Dendritic cell treated with granulocyte-macrophage colony-stimulating factor and Interleukin-4, amounts not matched to agents 40 ng/mL and 50 ng/mL, for 4 days (primary cell): ENCODE measurements at regions not wholly inside any gene's neighbourhood (a gene's known extent, or its start where the extent isn't known, plus 50 kb on each side); places are given as distances from the start of the nearest gene placed in this dataset.
"Not testable (repeated sequence)": the region's sequence is repeated elsewhere in the genome, so short reads cannot be mapped to it uniquely, and the experiment has no call there.

Experiments used
- H3K27ac Mint-ChIP-seq: one replicate; pipeline ENCODE4 v1.8.0; 2022; ENCODE audit warnings: mild to moderate bottlenecking, mixed read lengths
- H3K27me3 Mint-ChIP-seq: one replicate; pipeline ENCODE4 v1.8.0; 2022; ENCODE audit warnings: mild to moderate bottlenecking, mixed read lengths
- H3K36me3 Mint-ChIP-seq: one replicate; pipeline ENCODE4 v1.8.0; 2022; ENCODE audit warnings: low read depth, mixed read lengths
- H3K4me1 Mint-ChIP-seq: one replicate; pipeline ENCODE4 v1.8.0; 2022; ENCODE audit warnings: low read depth, mixed read lengths
- H3K4me3 Mint-ChIP-seq: one replicate; pipeline ENCODE4 v1.8.0; 2022; ENCODE audit warnings: mild to moderate bottlenecking, moderate library complexity, mixed read lengths
- H3K9me3 Mint-ChIP-seq: one replicate; pipeline ENCODE4 v1.8.0; 2022; ENCODE audit warnings: mixed read lengths
- intact Hi-C: fragments of 100-400 bp; cut with micrococcal nuclease; formaldehyde crosslinking; loops from one replicate; pipeline ENCODE4 v1.15.0; 2022

DNA sequence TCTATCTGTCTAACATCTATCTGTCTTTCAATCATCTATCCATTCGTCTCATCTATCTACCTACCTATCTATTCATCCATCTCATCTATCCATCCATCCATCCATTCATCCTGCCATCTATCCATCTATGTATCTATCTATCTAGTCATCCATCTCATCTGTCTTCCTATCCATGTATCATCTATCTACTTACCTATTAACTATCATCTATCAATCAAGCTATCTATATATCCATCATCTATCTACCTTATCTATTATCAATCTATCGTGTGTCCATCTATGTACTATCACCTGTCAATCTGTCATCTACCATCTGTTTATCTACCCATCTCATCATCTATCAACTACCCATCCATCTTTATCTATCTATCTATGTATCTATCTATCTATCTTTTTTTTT, 217.7 kb downstream of the CRLF2 start:
- Mint-ChIP-seq H3K4me3 (no peak overlapping the region), H3K9me3 (no peaks in the 10 kb centered on the region), H3K36me3 (no peaks in the 10 kb centered on the region), H3K27me3 (no peaks in the 10 kb centered on the region), H3K27ac (no peak overlapping the region), H3K4me1 (no peaks in the 10 kb centered on the region)
- intact Hi-C loops: no loop called here

DNA sequence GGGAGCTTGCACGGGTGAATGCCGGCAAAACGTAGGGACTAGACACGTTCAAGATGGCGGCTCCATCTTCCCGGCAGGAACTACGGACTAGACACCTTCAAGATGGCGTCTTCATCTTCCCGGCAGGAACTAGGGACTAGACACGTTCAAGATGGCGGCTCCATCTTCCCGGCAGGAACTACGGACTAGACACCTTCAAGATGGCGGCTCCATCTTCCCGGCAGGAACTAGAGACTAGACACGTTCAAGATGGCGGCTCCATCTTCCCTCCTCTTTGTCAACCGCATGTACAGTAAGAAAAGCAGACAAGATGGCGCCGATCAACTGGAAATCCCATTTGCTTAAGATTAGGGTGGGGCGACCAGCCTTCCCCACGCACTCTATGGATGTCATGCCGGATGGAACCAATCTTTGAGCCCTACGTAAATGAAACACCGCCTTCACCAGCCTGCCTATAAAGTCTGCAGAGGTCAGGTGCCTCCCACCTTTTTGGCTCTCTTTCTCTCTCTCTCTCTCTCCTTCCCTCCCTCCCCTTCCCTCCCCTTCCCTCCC, 222.4 kb downstream of the CRLF2 start:
- no peak overlapping the region for H3K4me3 Mint-ChIP-seq
- H3K9me3 Mint-ChIP-seq: no peaks in the 10 kb centered on the region
- H3K27me3 Mint-ChIP-seq: no peaks in the 10 kb centered on the region
- H3K27ac Mint-ChIP-seq: no peak overlapping the region
- no peaks in the 10 kb centered on the region for H3K36me3 Mint-ChIP-seq
- no peaks in the 10 kb centered on the region for H3K4me1 Mint-ChIP-seq
- intact Hi-C loops: no loop called here

DNA sequence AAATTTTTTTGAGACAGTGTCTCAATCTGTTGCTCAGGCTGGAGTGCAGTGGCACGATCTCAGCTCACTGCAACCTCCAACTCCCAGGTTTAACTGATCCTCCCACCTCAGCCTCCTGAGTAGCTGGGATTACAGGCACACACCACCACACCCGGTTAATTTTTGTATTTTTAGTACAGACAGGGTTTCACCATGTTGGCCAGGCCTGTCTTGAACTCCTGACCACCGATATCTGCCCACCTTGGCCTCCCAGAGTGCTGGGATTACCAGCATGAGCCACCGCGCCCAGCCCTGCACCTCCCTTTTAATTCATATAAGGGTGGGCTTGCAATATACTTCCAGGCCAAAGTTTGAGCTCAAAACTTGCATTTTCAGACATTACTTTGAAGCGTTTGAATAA, 223.9 kb downstream of the CRLF2 start:
- H3K4me3 Mint-ChIP-seq, intact Hi-C loops, H3K27ac Mint-ChIP-seq, H3K4me1 Mint-ChIP-seq, H3K36me3 Mint-ChIP-seq, H3K9me3 Mint-ChIP-seq, H3K27me3 Mint-ChIP-seq: not testable (repeated sequence)

DNA sequence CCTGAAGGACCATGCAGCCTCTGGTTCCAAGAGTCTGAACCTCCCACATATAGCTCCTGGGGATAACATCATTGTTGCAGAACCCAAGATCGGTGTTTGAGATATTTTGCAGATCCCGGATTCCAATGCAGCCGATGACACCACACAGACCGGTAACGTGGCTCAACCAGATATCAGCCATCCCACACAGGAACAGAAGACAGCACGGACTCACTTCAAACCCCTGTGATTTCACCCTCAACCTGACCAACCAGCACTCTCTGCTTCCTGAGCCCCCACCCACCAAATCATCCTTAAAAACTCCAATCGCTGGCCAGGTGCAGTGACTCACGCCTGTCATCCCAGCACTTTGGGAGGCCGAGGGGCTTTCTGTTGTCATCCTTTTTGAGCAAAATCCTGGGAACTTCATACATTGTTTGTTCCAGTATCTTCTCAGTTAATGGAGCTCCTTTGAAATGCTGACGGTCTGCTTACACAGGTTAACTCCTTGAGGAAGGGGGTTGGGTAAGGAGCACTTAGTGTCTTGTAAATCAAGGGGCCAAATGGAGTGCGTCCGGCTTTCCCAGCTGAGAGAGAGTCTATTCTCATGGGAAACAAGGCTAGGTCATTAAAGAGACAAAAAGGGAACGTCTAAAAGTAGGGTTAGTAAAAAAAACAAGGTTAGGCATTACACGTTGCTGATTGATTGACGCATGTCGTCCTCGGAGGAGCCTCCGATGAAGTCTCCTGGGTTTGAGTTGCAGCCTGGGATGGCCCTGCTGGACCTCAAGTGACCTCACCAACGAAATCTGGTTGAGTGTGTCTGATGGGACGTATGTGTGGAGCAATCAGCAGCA, 230.4 kb downstream of the CRLF2 start:
- no peaks in the 10 kb centered on the region for H3K36me3 Mint-ChIP-seq
- H3K9me3 Mint-ChIP-seq: no peaks in the 10 kb centered on the region
- no peaks in the 10 kb centered on the region for H3K4me1 Mint-ChIP-seq
- H3K27me3 Mint-ChIP-seq: peaks cover 47% of the 10 kb centered on the region
- H3K4me3 Mint-ChIP-seq: no peak overlapping the region
- no peak overlapping the region for H3K27ac Mint-ChIP-seq
- intact Hi-C loops: no loop called here

DNA sequence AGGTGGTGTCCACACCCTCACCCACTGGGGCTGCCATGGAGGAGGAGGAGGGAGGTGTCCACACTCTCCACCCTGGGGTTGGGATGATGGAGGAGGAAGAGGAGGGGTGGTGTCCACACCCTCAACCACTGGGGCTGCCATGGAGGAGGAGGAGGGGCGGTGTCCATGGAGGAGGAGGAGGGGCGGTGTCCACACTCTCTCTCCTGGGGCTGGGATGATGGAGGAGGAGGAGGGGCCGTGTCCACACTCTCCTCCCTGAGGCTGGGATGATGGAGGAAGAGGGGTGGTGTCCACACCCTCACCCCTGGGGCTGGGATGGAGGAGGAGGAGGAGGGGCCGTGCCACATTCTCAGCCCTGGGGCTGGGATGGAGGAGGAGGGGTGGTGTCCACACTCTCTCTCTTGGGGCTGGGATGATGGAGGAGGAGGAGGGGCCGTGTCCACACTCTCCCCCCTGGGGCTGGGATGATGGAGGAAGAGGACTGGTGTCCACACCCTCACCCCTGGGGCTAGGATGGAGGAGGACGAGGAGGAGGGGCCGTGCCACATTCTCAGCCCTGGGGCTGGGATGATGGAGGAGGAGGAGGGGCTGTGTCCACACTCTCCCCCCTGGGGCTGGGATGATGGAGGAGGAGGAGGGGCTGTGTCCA, 231.7 kb downstream of the CRLF2 start:
- H3K4me3 Mint-ChIP-seq: no peak overlapping the region
- peaks cover 47% of the 10 kb centered on the region for H3K27me3 Mint-ChIP-seq
- no peaks in the 10 kb centered on the region for H3K4me1 Mint-ChIP-seq
- intact Hi-C loops: no loop called here
- H3K36me3 Mint-ChIP-seq: no peaks in the 10 kb centered on the region
- H3K9me3 Mint-ChIP-seq: no peaks in the 10 kb centered on the region
- H3K27ac Mint-ChIP-seq: no peak overlapping the region

DNA sequence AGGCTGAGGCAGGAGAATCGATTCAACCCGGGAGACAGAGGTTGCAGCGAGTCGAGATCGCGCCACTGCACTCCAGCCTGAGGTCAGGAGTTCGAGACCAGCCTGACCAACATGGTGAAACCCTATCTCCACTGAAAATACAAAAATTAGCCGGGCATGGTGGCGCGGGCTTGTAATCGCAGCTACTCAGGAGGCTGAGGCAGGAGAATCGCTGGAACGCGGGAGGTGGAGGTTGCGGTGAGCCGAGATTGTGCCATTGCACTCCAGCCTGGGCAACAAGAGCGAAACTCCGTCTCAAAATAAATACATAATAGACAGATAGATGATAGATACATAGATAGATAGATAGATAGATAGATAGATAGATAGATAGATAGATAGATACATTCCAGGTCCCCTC, 233.3 kb downstream of the CRLF2 start:
- H3K27me3 Mint-ChIP-seq: peaks cover 46% of the 10 kb centered on the region
- H3K27ac Mint-ChIP-seq, H3K4me1 Mint-ChIP-seq, H3K4me3 Mint-ChIP-seq, H3K9me3 Mint-ChIP-seq, intact Hi-C loops, H3K36me3 Mint-ChIP-seq: not testable (repeated sequence)

DNA sequence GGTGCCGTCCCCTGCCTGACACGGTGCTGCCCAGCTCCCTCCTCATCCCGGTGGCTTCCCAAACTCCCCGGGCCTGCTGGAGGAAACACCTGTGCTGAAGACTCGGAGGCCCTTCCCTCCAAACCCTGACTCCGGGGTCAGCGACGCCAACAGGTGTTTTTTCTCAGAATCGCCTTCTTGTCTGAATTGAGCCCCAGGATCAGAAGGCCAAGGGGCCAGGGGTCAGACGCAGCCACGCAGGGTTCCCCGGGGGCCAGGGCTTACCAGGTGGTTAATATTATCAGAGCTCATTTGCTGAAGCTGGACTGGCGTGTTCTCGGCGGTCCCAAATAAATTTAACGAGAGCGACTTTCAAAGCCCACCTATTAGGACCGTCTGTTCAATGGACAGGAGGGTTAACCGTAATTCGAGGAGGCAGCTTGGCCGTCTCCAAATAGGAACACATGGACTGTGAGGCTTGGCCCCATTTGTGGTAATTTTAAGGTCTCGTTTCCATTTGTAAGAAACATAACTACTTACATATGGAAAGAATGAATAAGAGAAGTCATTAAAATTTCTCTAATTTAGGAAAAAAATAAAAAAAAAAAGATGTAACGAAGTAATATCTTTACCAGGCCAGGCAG, 239.3 kb downstream of the CRLF2 start:
- H3K4me1 Mint-ChIP-seq: no peaks in the 10 kb centered on the region
- peaks cover 1% of the 10 kb centered on the region for H3K27me3 Mint-ChIP-seq
- H3K36me3 Mint-ChIP-seq: no peaks in the 10 kb centered on the region
- H3K9me3 Mint-ChIP-seq: no peaks in the 10 kb centered on the region
- H3K4me3 Mint-ChIP-seq: no peak overlapping the region
- H3K27ac Mint-ChIP-seq: no peak overlapping the region
- intact Hi-C loops: no loop called here

DNA sequence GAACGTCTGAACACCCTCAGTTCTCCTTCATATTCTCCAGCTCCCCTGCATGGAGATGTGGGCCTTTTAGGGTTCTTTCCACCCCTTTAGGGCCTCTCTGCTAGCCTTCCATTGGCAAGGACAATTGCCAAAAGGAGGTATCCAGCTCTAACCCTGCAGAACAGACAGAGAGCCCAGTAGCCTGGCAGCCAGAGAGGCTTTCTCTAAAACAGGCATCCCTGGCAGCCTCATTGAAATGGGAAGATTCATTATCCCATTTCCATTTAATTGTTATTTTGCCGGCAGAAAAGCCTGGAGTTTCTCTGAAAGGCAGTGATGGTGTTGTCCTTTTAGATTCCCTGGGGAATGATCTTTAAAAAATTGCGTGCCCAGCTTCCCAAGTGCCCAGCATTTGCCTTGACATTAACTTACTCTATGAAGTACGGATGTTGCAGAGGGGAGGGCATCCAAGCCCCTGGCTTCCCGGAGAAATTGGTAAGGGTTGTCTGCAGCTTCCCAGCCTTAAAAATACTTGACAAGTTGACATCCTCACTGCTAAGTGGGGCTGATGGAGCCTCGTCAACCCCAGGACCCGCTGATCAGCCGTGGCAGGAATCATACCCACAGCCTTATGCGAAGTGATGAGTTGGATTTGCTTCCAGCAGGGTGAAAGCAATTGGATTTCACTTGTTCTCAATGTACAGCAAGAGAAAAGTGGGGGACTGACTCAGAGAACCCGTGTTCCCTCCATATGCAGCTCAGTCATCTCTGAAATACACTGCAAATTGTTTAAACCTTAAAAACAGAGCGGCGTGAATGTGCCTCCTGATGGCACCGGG, 244.1 kb downstream of the CRLF2 start:
- intact Hi-C loops: no loop called here
- Mint-ChIP-seq H3K4me3 (no peak overlapping the region), H3K36me3 (no peaks in the 10 kb centered on the region), H3K9me3 (no peaks in the 10 kb centered on the region), H3K4me1 (no peaks in the 10 kb centered on the region), H3K27me3 (peaks cover 6% of the 10 kb centered on the region), H3K27ac (no peak overlapping the region)

DNA sequence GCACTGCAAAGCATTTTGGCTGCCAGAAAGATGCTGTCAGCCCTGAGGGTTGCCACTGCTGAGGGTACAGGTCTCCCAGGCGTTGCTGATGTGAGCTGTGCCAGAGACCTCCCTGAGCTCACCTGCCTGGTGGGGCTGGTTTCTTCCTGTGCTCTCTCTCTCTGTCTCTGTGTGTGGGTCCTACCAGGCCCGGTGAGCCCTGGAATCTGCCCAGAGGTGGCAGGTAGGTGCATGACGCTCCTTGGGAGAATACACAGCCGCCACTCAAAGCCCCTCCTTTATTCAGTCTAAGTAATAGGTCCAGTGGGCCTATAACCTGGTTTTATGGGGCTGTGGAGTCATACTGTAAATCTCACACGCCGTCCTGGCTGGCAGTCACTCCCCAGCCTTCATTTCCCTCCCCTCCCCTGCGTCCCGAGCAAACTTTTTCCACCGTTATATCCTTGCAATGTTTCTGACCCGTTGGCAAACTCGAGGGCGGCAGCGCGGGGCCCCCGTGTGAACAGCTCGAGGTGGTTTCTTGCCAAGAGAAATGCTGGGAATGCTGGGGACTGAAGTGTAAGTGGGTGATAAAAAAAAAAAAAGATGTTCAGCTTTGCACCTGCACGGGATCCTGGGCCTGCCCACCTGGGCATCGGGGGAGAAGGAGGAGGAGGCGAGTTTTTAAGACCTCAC, 245.9 kb downstream of the CRLF2 start:
- H3K27me3 Mint-ChIP-seq: peaks cover 8% of the 10 kb centered on the region
- H3K4me1 Mint-ChIP-seq: no peaks in the 10 kb centered on the region
- no peaks in the 10 kb centered on the region for H3K9me3 Mint-ChIP-seq
- H3K36me3 Mint-ChIP-seq: no peaks in the 10 kb centered on the region
- H3K4me3 Mint-ChIP-seq: no peak overlapping the region
- intact Hi-C loops: no loop called here
- no peak overlapping the region for H3K27ac Mint-ChIP-seq

DNA sequence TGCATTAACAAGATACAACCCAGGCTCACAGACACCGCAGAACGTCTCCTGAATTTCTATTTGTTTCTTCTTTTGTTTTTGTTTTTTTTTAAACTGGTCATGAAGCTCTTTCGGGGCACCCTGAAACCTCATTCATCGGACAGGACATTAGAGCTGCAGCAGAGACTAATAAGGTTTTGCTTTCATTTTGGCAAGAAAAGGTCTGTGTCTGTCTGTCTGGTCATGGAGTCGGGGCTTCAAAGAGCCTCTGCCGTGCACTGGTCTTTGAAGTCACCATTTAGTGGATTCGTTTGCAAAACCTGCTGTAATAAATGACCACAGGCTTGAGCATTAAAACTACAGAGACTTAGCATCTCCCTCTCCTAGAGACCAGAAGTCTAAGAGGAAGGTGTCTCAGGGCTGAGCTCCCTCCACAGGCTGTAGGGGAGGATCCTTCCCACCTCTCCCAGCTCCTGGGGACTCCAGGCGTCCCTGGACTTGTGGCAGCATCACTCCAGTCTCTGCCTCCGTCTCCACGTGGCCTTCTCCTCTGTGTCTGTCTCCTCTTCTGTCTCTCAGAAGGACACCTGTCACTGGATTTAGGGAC, 247.5 kb downstream of the CRLF2 start:
- Mint-ChIP-seq H3K9me3 (no peaks in the 10 kb centered on the region), H3K4me3 (no peak overlapping the region), H3K4me1 (no peaks in the 10 kb centered on the region), H3K36me3 (no peaks in the 10 kb centered on the region), H3K27ac (no peak overlapping the region), H3K27me3 (peaks cover 12% of the 10 kb centered on the region)
- intact Hi-C loops: no loop called here

DNA sequence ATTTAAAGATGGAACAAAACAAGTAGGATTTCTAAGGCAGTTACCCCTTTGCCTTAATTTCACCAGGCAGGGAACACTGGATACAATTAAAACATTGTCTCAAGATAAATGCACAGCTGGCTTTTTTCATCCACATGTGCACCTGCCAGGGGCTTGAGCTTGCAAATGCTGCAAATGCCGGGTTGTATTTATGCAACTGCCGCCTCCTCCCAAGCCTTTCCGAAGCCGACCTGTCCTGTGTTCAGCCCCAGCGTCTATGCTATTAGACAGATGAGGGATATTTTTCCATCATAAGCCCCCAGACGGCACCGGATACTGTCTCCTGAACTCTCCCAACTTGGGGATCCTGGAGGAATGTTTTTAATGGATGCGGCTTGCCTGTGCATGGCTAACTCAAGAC, 251.6 kb downstream of the CRLF2 start:
- Mint-ChIP-seq H3K4me3 (no peak overlapping the region), H3K27ac (no peak overlapping the region), H3K36me3 (no peaks in the 10 kb centered on the region), H3K27me3 (peaks cover 13% of the 10 kb centered on the region), H3K4me1 (no peaks in the 10 kb centered on the region), H3K9me3 (no peaks in the 10 kb centered on the region)
- intact Hi-C loops: no loop called here

DNA sequence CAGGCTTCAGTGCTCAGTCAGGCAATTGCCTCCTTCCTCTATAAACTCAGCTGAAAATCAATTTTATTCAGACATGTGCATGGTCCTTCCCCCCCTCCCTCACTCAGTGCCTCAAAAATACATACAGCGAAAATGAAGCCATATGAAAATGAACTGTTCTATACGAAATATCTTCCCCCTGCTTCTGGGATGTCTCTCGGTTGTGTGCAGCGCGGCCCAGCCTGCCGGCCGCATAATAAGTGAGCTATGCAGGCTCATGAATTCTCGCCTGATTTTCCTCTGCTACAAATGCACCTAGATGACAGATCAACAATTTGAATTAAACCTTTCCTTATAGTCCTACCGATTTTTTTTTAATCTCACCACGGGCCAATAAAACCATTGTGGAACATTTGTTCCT, 252.9 kb downstream of the CRLF2 start:
- intact Hi-C loops: no loop called here
- Mint-ChIP-seq H3K36me3 (no peaks in the 10 kb centered on the region), H3K27ac (no peak overlapping the region), H3K9me3 (no peaks in the 10 kb centered on the region), H3K27me3 (peaks cover 10% of the 10 kb centered on the region), H3K4me3 (no peak overlapping the region), H3K4me1 (no peaks in the 10 kb centered on the region)

DNA sequence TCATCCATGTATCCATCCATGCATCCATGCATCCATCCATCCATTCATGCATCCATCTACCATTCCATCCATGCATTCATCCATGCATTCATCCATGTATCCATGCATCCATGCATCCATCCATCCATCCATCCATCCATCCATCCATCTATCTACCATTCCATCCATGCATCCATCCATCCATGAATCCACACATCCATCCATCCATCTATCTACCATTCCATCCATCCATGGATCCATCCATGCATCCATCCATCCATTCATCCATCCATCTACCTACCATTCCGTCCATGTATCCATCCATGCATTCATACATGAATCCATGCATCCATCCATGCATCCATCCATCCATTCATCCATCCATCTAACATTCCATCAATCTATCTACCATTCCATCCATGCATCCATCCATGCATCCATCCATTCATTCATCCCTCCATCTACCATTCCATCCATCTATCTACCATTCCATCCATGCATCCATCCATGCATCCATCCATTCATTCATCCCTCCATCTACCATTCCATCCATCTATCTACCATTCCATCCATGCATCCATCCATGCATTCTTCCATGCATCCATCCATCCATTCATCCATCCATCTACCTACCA, 257.2 kb downstream of the CRLF2 start:
- H3K4me3 Mint-ChIP-seq, H3K36me3 Mint-ChIP-seq, H3K27ac Mint-ChIP-seq, H3K4me1 Mint-ChIP-seq, H3K27me3 Mint-ChIP-seq, H3K9me3 Mint-ChIP-seq, intact Hi-C loops: not testable (repeated sequence)
